ENCODE measurements at regions not wholly inside any gene's neighbourhood (a gene's known extent, or its start where the extent isn't known, plus 50 kb on each side); places are given as distances from the start of the nearest gene placed in this dataset.

DNA sequence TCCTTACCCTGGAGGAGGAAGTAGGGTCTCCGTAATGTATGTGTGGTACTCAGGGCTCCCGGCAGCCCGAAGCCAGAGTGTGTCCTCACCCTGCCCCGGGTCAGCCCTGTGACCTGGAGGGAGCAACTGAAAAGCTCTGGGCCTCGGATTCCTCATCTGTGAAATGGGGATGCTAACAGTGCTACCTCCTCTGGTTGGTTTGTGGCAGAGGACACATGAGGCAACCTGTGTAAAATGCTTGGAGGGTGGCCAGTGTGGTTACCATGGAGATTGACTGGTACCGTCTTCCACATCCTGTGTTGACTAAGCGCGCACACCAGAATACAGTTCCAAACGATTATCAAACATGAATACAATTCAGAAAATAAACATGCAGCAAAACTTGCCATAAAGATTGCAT, 163.8 kb upstream of the KLF6 start:
- DNase-seq (ENCODE audit: low read depth, low spot score) (peak; percentile 83), FAIRE-seq (peak; percentile 88)
- TF ChIP-seq POLR2AphosphoS5 (IDR thresholded peaks at IDR 0.05; ENCODE audit: insufficient read depth, low read depth, low read length): no peak
- no peak for TF ChIP-seq GATA2 (IDR thresholded peaks at IDR 0.05; ENCODE audit: insufficient read depth, insufficient read length, low read depth, low read length)
- TF ChIP-seq POLR2A (IDR thresholded peaks at IDR 0.05; ENCODE audit: low read depth, low read length): no peak
- no peak for TF ChIP-seq JUN (IDR thresholded peaks at IDR 0.05; ENCODE audit: borderline replicate concordance, insufficient read depth, insufficient read length, low read depth)
- no peak for TF ChIP-seq FOS (IDR thresholded peaks at IDR 0.05; ENCODE audit: borderline replicate concordance, insufficient read depth, low read length)
- no peak for TF ChIP-seq MYC (IDR thresholded peaks at IDR 0.05; ENCODE audit: low read depth, low read length)
- TF ChIP-seq, protein P1, sequence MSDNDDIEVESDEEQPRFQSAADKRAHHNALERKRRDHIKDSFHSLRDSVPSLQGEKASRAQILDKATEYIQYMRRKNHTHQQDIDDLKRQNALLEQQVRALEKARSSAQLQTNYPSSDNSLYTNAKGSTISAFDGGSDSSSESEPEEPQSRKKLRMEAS (IDR thresholded peaks at IDR 0.05; ENCODE audit: insufficient read depth, insufficient read length): no peak
- no peak for TF ChIP-seq EZH2 (IDR thresholded peaks at IDR 0.05; ENCODE audit: borderline replicate concordance, low read depth, low read length, severe bottlenecking)
- TF ChIP-seq, protein P2, sequence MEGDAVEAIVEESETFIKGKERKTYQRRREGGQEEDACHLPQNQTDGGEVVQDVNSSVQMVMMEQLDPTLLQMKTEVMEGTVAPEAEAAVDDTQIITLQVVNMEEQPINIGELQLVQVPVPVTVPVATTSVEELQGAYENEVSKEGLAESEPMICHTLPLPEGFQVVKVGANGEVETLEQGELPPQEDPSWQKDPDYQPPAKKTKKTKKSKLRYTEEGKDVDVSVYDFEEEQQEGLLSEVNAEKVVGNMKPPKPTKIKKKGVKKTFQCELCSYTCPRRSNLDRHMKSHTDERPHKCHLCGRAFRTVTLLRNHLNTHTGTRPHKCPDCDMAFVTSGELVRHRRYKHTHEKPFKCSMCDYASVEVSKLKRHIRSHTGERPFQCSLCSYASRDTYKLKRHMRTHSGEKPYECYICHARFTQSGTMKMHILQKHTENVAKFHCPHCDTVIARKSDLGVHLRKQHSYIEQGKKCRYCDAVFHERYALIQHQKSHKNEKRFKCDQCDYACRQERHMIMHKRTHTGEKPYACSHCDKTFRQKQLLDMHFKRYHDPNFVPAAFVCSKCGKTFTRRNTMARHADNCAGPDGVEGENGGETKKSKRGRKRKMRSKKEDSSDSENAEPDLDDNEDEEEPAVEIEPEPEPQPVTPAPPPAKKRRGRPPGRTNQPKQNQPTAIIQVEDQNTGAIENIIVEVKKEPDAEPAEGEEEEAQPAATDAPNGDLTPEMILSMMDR (IDR thresholded peaks at IDR 0.05; ENCODE audit: extremely low read depth in 1 of 2, insufficient read depth in 1 of 2, low read depth in 1 of 2, low read length in 2 of 2): no peak
- H3K9me1 ChIP-seq (replicated peaks; ENCODE audit: control insufficient read depth, extremely low read depth, insufficient read depth, low read length): no peaks in the 10 kb centered on the region
- H3K79me2 ChIP-seq (ENCODE audit: control insufficient read depth, insufficient read depth, low read length): no peaks in the 10 kb centered on the region
- peak overlapping the region; percentile 42 for H3K4me2 ChIP-seq (ENCODE audit: insufficient read depth, low read length)
- H3K4me3 ChIP-seq (replicated peaks in 1 of 3; ENCODE audit: insufficient read depth in 1 of 3, low read depth in 1 of 3, low read length in 3 of 3): no peak overlapping the region
- no peaks in the 10 kb centered on the region for H3K27me3 ChIP-seq (ENCODE audit: control insufficient read depth in 2 of 2, insufficient read depth in 2 of 2, low read length in 2 of 2)
- H3K36me3 ChIP-seq (ENCODE audit: control insufficient read depth in 2 of 2, extremely low read depth in 1 of 2, insufficient read depth in 2 of 2, low read length in 2 of 2): no peaks in the 10 kb centered on the region
- ChIA-PET CTCF (no interaction called here), POLR2A (no interaction called here)
- no peak overlapping the region for H3K9ac ChIP-seq (replicated peaks; ENCODE audit: extremely low read depth, insufficient read depth, low read length)
- H3K9me3 ChIP-seq (replicated peaks; ENCODE audit: control insufficient read depth, insufficient read depth, low read length): no peaks in the 10 kb centered on the region
- H2AFZ ChIP-seq (ENCODE audit: low read depth, low read length): no peak overlapping the region
- intact Hi-C loops (cut with micrococcal nuclease) (no loop called here), dilution Hi-C loops (cut with MboI; ENCODE audit: extremely low pct_ligation_motif_present, low sequenced_read_pairs) (no loop called here)
- no TSS peak for BruUV-seq (replicated peaks)
- peaks cover 5% of the 10 kb centered on the region for H3K4me1 ChIP-seq (ENCODE audit: control insufficient read depth, extremely low read depth, insufficient read depth, low read length)
- no peaks in the 10 kb centered on the region for H4K20me1 ChIP-seq (replicated peaks; ENCODE audit: control insufficient read depth, extremely low read depth, insufficient read depth, low read length)
- H3K27ac ChIP-seq (ENCODE audit: insufficient read depth, low read depth, low read length): no peak overlapping the region
